Trophoblast cell (in vitro differentiated cells and primary cell): ENCODE measurements at regions not wholly inside any gene's neighbourhood (a gene's known extent, or its start where the extent isn't known, plus 50 kb on each side); places are given as distances from the start of the nearest gene placed in this dataset.

Experiments used
- DNase-seq, 2 donors: peaks; one replicate each; pipeline ENCODE4 v3.0.0-alpha.2; 2016
- H2AFZ ChIP-seq: 2 replicates; pipeline ENCODE4 v1.6.1; 2013; ENCODE audit warnings: low read length, moderate library complexity, mild to moderate bottlenecking; ENCODE audit not compliant: insufficient read depth, poor library complexity
- H2AK5ac ChIP-seq: 2 replicates; pipeline ENCODE4 v1.6.1; 2013; ENCODE audit warnings: mild to moderate bottlenecking, low read length
- H2BK120ac ChIP-seq: 2 replicates; pipeline ENCODE4 v1.6.1; 2013; ENCODE audit warnings: low read length, mild to moderate bottlenecking, moderate library complexity; ENCODE audit not compliant: insufficient read depth, poor library complexity
- H2BK12ac ChIP-seq: 2 replicates; pipeline ENCODE4 v1.6.1; 2013; ENCODE audit warnings: mild to moderate bottlenecking, low read length, moderate library complexity
- H2BK5ac ChIP-seq: 2 replicates; pipeline ENCODE4 v1.6.1; 2013; ENCODE audit warnings: low read length, low read depth, moderate library complexity, mild to moderate bottlenecking; ENCODE audit not compliant: poor library complexity
- H3K14ac ChIP-seq: 2 replicates; pipeline ENCODE4 v1.6.1; 2013; ENCODE audit warnings: mild to moderate bottlenecking, low read length
- H3K18ac ChIP-seq: 2 replicates; pipeline ENCODE4 v1.6.1; 2013; ENCODE audit warnings: mild to moderate bottlenecking, low read length
- H3K23ac ChIP-seq: 2 replicates; pipeline ENCODE4 v1.6.1; 2013; ENCODE audit warnings: low read length
- H3K27ac ChIP-seq: 2 replicates; pipeline ENCODE4 v1.5.1; 2013; ENCODE audit warnings: low read depth, mild to moderate bottlenecking, inconsistent platforms, low read length, moderate library complexity
- H3K27me3 ChIP-seq: 2 replicates; pipeline ENCODE4 v1.6.1; 2013; ENCODE audit warnings: inconsistent platforms, mild to moderate bottlenecking, low read length, moderate library complexity; ENCODE audit not compliant: insufficient read depth
- H3K36me3 ChIP-seq, 2 experiments: 1 replicate in 1 of 2; 2 replicates in 1 of 2; pipeline ENCODE4 v1.6.1; 2013; ENCODE audit warnings: low read length in 2 of 2, mild to moderate bottlenecking in 2 of 2, moderate library complexity in 1 of 2; ENCODE audit not compliant: insufficient read depth in 2 of 2, control insufficient read depth in 1 of 2
- H3K4ac ChIP-seq: 2 replicates; pipeline ENCODE4 v1.6.1; 2013; ENCODE audit warnings: low read depth, mild to moderate bottlenecking, low read length, moderate library complexity
- H3K4me1 ChIP-seq, 2 experiments: 1 replicate in 1 of 2; 2 replicates in 1 of 2; pipeline ENCODE4 v1.6.1; 2013; ENCODE audit warnings: low read length in 2 of 2, mild to moderate bottlenecking in 2 of 2, moderate library complexity in 1 of 2; ENCODE audit not compliant: insufficient read depth in 2 of 2, control insufficient read depth in 1 of 2
- H3K4me2 ChIP-seq: 2 replicates; pipeline ENCODE4 v1.6.1; 2013; ENCODE audit warnings: inconsistent platforms, mild to moderate bottlenecking, low read length, moderate library complexity
- H3K4me3 ChIP-seq: 2 replicates; pipeline ENCODE4 v1.5.1; 2013; ENCODE audit warnings: mild to moderate bottlenecking, low read depth, low read length, inconsistent platforms
- H3K79me1 ChIP-seq: one replicate; pipeline ENCODE4 v1.6.1; 2013; ENCODE audit warnings: low read length
- H3K79me2 ChIP-seq: 2 replicates; pipeline ENCODE4 v1.6.1; 2013; ENCODE audit warnings: low read length, mild to moderate bottlenecking; ENCODE audit not compliant: control insufficient read depth, insufficient read depth, poor library complexity
- H3K9ac ChIP-seq: 2 replicates; pipeline ENCODE4 v1.6.1; 2013; ENCODE audit warnings: mild to moderate bottlenecking, low read length
- H3K9me3 ChIP-seq: 2 replicates; pipeline ENCODE4 v1.6.1; 2013; ENCODE audit warnings: low read depth, mild to moderate bottlenecking, control low read depth, inconsistent platforms, low read length; ENCODE audit not compliant: insufficient read depth
- H4K12ac ChIP-seq: 2 replicates; pipeline ENCODE4 v1.6.1; 2013; ENCODE audit warnings: low read depth, mild to moderate bottlenecking, low read length, moderate library complexity
- H4K8ac ChIP-seq: 2 replicates; pipeline ENCODE4 v1.6.1; 2013; ENCODE audit warnings: low read depth, mild to moderate bottlenecking, low read length, moderate library complexity
- H4K91ac ChIP-seq: one replicate; pipeline ENCODE4 v1.6.1; 2013; ENCODE audit warnings: low read depth, mild to moderate bottlenecking, low read length, moderate library complexity
- WGBS: extraction: QIAGEN DNeasy Blood & Tissue Kit; methylation state at CpG from one replicate; pipeline ENCODE4 v1.1.7; 2013; ENCODE audit warnings: missing lambda C conversion rate; ENCODE audit not compliant: insufficient read length, insufficient coverage; ENCODE audit errors: extremely low coverage; 5-methylcytosine and 5-hydroxymethylcytosine counted together

DNA sequence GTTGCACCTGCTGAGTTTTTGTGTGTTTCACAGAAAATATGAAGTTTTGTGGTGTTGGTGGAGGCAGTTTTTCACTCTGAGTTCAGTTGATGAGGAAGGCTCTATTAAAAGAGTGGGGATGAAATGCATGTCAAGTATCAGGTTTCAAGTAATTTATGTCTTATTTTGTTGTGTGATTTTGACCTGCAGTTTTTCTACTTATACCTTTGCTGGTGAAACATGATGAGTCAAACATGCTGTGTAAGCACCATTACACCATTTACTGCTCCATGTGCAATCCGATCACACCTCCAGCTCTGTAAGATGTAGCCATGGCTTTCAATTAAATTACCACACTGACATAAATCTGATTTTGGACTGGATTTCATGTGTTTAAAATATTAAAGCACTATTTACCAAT lies 174.5 kb upstream of the ZEB2 start:
- no peak overlapping the region for H3K14ac ChIP-seq
- DNase-seq = no peak
- H3K79me1 ChIP-seq = no peaks in the 10 kb centered on the region
- no peaks in the 10 kb centered on the region for H3K9me3 ChIP-seq
- H4K8ac ChIP-seq = no peak overlapping the region
- H3K4me1 ChIP-seq = no peaks in the 10 kb centered on the region
- no peak overlapping the region for H2BK120ac ChIP-seq
- H3K4me2 ChIP-seq = no peak overlapping the region
- no peak overlapping the region for H2AFZ ChIP-seq
- no peaks in the 10 kb centered on the region for H3K36me3 ChIP-seq
- H4K12ac ChIP-seq = no peak overlapping the region
- no peak overlapping the region for H2BK5ac ChIP-seq
- H2BK12ac ChIP-seq = no peak overlapping the region
- no peak overlapping the region for H3K4me3 ChIP-seq
- H4K91ac ChIP-seq = no peak overlapping the region
- no CpG with 5 or more reads among the region's 1 CpG for WGBS
- no peak overlapping the region for H3K23ac ChIP-seq
- H3K18ac ChIP-seq = no peak overlapping the region
- no peaks in the 10 kb centered on the region for H3K27me3 ChIP-seq
- H3K27ac ChIP-seq = no peak overlapping the region
- no peak overlapping the region for H3K9ac ChIP-seq
- H2AK5ac ChIP-seq = no peak overlapping the region
- no peaks in the 10 kb centered on the region for H3K79me2 ChIP-seq
- no peak overlapping the region for H3K4ac ChIP-seq

DNA sequence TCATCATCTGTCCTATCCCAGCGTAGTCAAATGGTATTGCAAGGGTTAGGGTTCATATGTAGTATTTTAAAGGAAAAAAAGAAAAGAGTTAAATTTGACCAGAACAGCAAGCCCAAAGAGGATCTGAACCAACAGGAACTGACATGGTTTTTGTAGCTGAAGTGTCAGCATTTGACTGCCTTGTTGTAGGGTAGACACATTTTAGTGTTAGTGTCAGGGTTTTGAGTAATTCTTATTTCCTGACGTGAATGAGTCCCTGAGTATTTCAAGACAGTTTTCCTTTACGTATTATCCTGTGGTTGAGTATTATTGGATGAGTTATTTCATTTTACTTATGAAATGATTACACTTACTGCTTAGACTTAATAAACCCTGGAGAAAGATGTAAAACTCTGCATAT lies 173.3 kb upstream of the ZEB2 start:
- H3K14ac ChIP-seq = no peak overlapping the region
- H3K27ac ChIP-seq = no peak overlapping the region
- no peaks in the 10 kb centered on the region for H3K79me2 ChIP-seq
- H4K12ac ChIP-seq = no peak overlapping the region
- H3K18ac ChIP-seq = no peak overlapping the region
- WGBS = no CpG with 5 or more reads among the region's 3 CpGs
- no peak overlapping the region for H2AK5ac ChIP-seq
- H2AFZ ChIP-seq = no peak overlapping the region
- DNase-seq = peak in 1 of 2 donors; percentile 29
- H2BK120ac ChIP-seq = no peak overlapping the region
- no peaks in the 10 kb centered on the region for H3K79me1 ChIP-seq
- H3K9me3 ChIP-seq = no peaks in the 10 kb centered on the region
- no peaks in the 10 kb centered on the region for H3K27me3 ChIP-seq
- H3K23ac ChIP-seq = no peak overlapping the region
- no peak overlapping the region for H2BK12ac ChIP-seq
- H2BK5ac ChIP-seq = no peak overlapping the region
- H3K9ac ChIP-seq = no peak overlapping the region
- no peak overlapping the region for H3K4ac ChIP-seq
- no peak overlapping the region for H3K4me3 ChIP-seq
- H3K4me1 ChIP-seq = no peaks in the 10 kb centered on the region
- no peak overlapping the region for H3K4me2 ChIP-seq
- no peak overlapping the region for H4K8ac ChIP-seq
- H4K91ac ChIP-seq = no peak overlapping the region
- H3K36me3 ChIP-seq = no peaks in the 10 kb centered on the region

DNA sequence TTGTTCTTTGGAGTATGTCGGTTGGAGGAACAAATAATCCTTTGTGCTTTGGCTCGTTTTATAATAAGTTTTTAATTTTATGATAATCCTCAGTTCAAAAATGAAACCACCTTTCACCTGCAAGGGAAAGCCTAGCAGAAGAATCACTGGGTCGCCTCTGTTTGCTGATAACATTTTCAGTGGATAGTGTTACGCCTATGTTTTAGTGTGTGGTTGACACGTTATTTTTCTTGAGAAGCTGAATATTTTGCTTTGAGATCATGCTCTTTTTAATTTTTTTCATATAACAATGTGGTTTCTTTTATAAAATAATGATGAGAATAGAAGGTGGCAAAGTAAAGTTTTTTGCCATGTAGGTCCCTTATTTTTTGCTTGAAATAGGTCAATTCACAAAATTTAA lies 172.7 kb upstream of the ZEB2 start:
- no peak overlapping the region for H3K4me3 ChIP-seq
- H3K4me1 ChIP-seq = no peaks in the 10 kb centered on the region
- no CpG with 5 or more reads among the region's 5 CpGs for WGBS
- H2AFZ ChIP-seq = no peak overlapping the region
- no peak overlapping the region for H4K8ac ChIP-seq
- DNase-seq = no peak
- H3K27me3 ChIP-seq = no peaks in the 10 kb centered on the region
- H2BK12ac ChIP-seq = no peak overlapping the region
- H3K18ac ChIP-seq = no peak overlapping the region
- H3K23ac ChIP-seq = no peak overlapping the region
- no peaks in the 10 kb centered on the region for H3K9me3 ChIP-seq
- no peaks in the 10 kb centered on the region for H3K36me3 ChIP-seq
- H3K4ac ChIP-seq = no peak overlapping the region
- H2AK5ac ChIP-seq = no peak overlapping the region
- H3K27ac ChIP-seq = no peak overlapping the region
- no peak overlapping the region for H3K14ac ChIP-seq
- no peak overlapping the region for H3K9ac ChIP-seq
- no peak overlapping the region for H4K12ac ChIP-seq
- H2BK5ac ChIP-seq = no peak overlapping the region
- no peaks in the 10 kb centered on the region for H3K79me2 ChIP-seq
- H4K91ac ChIP-seq = no peak overlapping the region
- H3K4me2 ChIP-seq = no peak overlapping the region
- no peak overlapping the region for H2BK120ac ChIP-seq
- H3K79me1 ChIP-seq = no peaks in the 10 kb centered on the region

GRCh38 chr2:144690771-144691170 lies 170.9 kb upstream of the ZEB2 start:
- Histone ChIP-seq H3K27ac (no peak overlapping the region), H3K27me3 (no peaks in the 10 kb centered on the region), H3K79me1 (no peaks in the 10 kb centered on the region), H3K4ac (no peak overlapping the region), H3K9ac (no peak overlapping the region), H3K23ac (no peak overlapping the region), H3K4me3 (no peak overlapping the region), H2BK5ac (no peak overlapping the region), H2BK12ac (no peak overlapping the region), H2AFZ (no peak overlapping the region), H3K4me1 (no peaks in the 10 kb centered on the region), H3K18ac (no peak overlapping the region), H2AK5ac (no peak overlapping the region), H4K8ac (no peak overlapping the region), H4K91ac (no peak overlapping the region), H3K36me3 (no peaks in the 10 kb centered on the region), H4K12ac (no peak overlapping the region), H3K14ac (no peak overlapping the region), H3K9me3 (no peaks in the 10 kb centered on the region), H3K79me2 (no peaks in the 10 kb centered on the region), H3K4me2 (no peak overlapping the region), H2BK120ac (no peak overlapping the region)
- no CpG with 5 or more reads among the region's 2 CpGs for WGBS
- no peak for DNase-seq
